ENCODE measurements at regions not wholly inside any gene's neighbourhood (a gene's known extent, or its start where the extent isn't known, plus 50 kb on each side); places are given as distances from the start of the nearest gene placed in this dataset.

GRCh38 chr20:7231303-7231702 is 463.8 kb downstream of the BMP2 start (continued):
- no peak for TF ChIP-seq BACH2 (CRISPR knock-in tag; IDR thresholded peaks at IDR 0.05; ENCODE audit: borderline replicate concordance)
- TF ChIP-seq PATZ1 (CRISPR knock-in tag; IDR thresholded peaks at IDR 0.05; ENCODE audit: borderline replicate concordance) = no peak
- no peak for TF ChIP-seq SNAI2 (CRISPR knock-in tag; IDR thresholded peaks at IDR 0.05)

GRCh38 chr20:7232796-7233195 is 465.3 kb downstream of the BMP2 start:
- no peak for TF ChIP-seq PATZ1 (CRISPR knock-in tag; IDR thresholded peaks at IDR 0.05; ENCODE audit: borderline replicate concordance)
- no peak for TF ChIP-seq ZC3H10 (CRISPR knock-in tag; IDR thresholded peaks at IDR 0.05)
- no peak for TF ChIP-seq TCF4 (CRISPR knock-in tag; IDR thresholded peaks at IDR 0.05; ENCODE audit: borderline replicate concordance)
- TF ChIP-seq GLIS3 (CRISPR knock-in tag; IDR thresholded peaks at IDR 0.05) = no peak
- TF ChIP-seq, protein P1, sequence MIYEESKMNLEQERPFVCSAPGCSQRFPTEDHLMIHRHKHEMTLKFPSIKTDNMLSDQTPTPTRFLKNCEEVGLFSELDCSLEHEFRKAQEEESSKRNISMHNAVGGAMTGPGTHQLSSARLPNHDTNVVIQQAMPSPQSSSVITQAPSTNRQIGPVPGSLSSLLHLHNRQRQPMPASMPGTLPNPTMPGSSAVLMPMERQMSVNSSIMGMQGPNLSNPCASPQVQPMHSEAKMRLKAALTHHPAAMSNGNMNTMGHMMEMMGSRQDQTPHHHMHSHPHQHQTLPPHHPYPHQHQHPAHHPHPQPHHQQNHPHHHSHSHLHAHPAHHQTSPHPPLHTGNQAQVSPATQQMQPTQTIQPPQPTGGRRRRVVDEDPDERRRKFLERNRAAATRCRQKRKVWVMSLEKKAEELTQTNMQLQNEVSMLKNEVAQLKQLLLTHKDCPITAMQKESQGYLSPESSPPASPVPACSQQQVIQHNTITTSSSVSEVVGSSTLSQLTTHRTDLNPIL (CRISPR knock-in tag; IDR thresholded peaks at IDR 0.05; ENCODE audit: low read depth) = no peak
- TF ChIP-seq ISL1 (CRISPR knock-in tag; IDR thresholded peaks at IDR 0.05) = no peak
- TF ChIP-seq CSDC2 (CRISPR knock-in tag; IDR thresholded peaks at IDR 0.05) = no peak
- no peak for TF ChIP-seq OSR1 (CRISPR knock-in tag; IDR thresholded peaks at IDR 0.05)
- no peak for TF ChIP-seq TSHZ2 (CRISPR knock-in tag; IDR thresholded peaks at IDR 0.05)
- TF ChIP-seq ZFP30 (CRISPR knock-in tag; IDR thresholded peaks at IDR 0.05) = no peak
- TF ChIP-seq RARB (CRISPR knock-in tag; IDR thresholded peaks at IDR 0.05) = no peak
- TF ChIP-seq POU6F1 (CRISPR knock-in tag; IDR thresholded peaks at IDR 0.05; ENCODE audit: borderline replicate concordance, low read depth) = no peak
- no peak for TF ChIP-seq PPARA (CRISPR knock-in tag; IDR thresholded peaks at IDR 0.05; ENCODE audit: borderline replicate concordance)
- no peak for TF ChIP-seq CSRNP3 (CRISPR knock-in tag; IDR thresholded peaks at IDR 0.05)
- no peak for TF ChIP-seq BACH2 (CRISPR knock-in tag; IDR thresholded peaks at IDR 0.05; ENCODE audit: borderline replicate concordance)
- TF ChIP-seq SNAI2 (CRISPR knock-in tag; IDR thresholded peaks at IDR 0.05) = no peak
- TF ChIP-seq ESRRG (CRISPR knock-in tag; IDR thresholded peaks at IDR 0.05) = no peak
- ATAC-seq = no peak

DNA sequence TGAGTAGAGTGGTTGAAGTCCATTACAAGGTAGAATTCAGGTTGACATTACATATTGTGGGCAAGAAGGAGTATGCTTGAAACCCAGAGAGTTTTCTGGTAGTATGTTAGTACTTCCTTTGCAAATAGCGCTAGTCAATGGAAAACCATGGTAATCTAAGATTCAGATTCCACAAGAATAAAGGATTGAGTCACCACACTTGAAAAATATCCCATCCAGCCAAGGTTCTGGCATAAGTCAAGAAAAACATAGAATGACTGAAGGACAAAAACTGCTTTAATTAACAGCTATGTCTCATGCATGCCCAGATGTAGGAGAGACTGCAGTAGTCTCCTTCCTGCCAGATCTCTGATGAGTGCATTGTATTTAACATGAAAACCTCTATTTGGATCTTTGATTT is 469.8 kb downstream of the BMP2 start:
- TF ChIP-seq RARB (CRISPR knock-in tag; IDR thresholded peaks at IDR 0.05) = no peak
- no peak for TF ChIP-seq POU6F1 (CRISPR knock-in tag; IDR thresholded peaks at IDR 0.05; ENCODE audit: borderline replicate concordance, low read depth)
- no peak for TF ChIP-seq ARNTL (CRISPR knock-in tag; IDR thresholded peaks at IDR 0.05; ENCODE audit: borderline replicate concordance, low read depth)
- TF ChIP-seq ESRRG (CRISPR knock-in tag; IDR thresholded peaks at IDR 0.05) = no peak
- no peak for ATAC-seq

Measured in SK-N-SH treated with all-trans-retinoic acid at 6 μM for 48 hours (cell line).